Keratinocyte (primary cell): ENCODE measurements at regions not wholly inside any gene's neighbourhood (a gene's known extent, or its start where the extent isn't known, plus 50 kb on each side); places are given as distances from the start of the nearest gene placed in this dataset.

Experiments used
- CTCF ChIP-seq, 3 experiments: IDR thresholded peaks in 1 of 3; conservative IDR thresholded peaks in 1 of 3; optimal IDR thresholded peaks in 1 of 3; 2 replicates in 2 of 3; 3 replicates in 1 of 3; pipeline versions ENCODE3 to v1.5.1; 2011; ENCODE audit warnings: low read length in 3 of 3, mild to moderate bottlenecking in 3 of 3, moderate library complexity in 2 of 3, control low read depth in 1 of 3, inconsistent platforms in 1 of 3; ENCODE audit not compliant: insufficient read depth in 2 of 3; ENCODE audit errors: extremely low read depth in 1 of 3
- EZH2 ChIP-seq: IDR thresholded peaks from one replicate; pipeline ENCODE4 v1.6.1; 2012; ENCODE audit warnings: inconsistent platforms, mild to moderate bottlenecking, low read length, moderate library complexity

DNA sequence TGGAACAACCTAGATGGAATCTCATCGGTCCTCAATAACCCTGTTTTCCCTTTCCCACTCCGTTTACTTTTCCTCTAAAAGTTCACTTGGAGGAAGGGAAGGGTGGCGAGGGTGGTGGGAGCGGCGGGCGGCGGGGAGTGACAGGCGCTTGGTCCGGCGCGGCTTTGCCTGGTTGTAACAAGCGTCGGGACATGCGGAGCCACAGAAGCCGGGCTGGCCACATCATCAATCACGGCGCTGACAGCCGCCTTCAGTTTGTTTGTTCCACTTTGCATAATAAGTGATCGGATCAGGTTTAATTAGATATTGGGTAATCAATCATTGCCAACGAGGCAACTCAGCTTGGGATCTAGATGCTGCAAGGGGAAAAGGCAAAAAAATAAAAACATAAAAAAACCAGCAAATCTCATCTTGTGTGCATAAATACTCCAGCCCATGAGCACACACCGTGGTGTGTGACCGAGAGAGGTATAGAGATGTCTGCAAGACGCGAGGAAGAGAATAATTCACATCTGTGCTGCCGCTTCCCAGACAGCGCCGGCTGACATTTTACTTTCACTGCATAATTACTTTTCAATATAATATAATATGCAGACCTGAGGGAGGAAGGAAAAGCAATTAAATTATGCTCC, 396.2 kb upstream of the IRX4 start:
- no peak for TF ChIP-seq CTCF (optimal IDR thresholded peaks at IDR 0.05 in 1 of 3, IDR thresholded peaks at IDR 0.05 in 1 of 3, conservative IDR thresholded peaks at IDR 0.05 in 1 of 3; ENCODE audit: extremely low read depth in 1 of 3, insufficient read depth in 2 of 3, low read length in 3 of 3)
- no peak for TF ChIP-seq EZH2
